DMS 273 (cell line): ENCODE measurements at regions not wholly inside any gene's neighbourhood (a gene's known extent, or its start where the extent isn't known, plus 50 kb on each side); places are given as distances from the start of the nearest gene placed in this dataset.
A peak's percentile ranks its signal among the peaks of the same experiment; 100 is the strongest.

Source experiments
- DNase-seq: peaks from one replicate; lab custom pipeline; 2025; ENCODE audit not compliant: unreplicated experiment; lab: John Stamatoyannopoulos, UW

GRCh38 chr16:73504591-73505575 is 457.0 kb upstream of the ZFHX3 start:
- DNase-seq: no peak

- DNase-seq: no peak
Observed at GRCh38 chr16:73503093-73503492, 455.2 kb upstream of the ZFHX3 start.

- peak; percentile 60 for DNase-seq
Observed at GRCh38 chr16:73499276-73499675, 451.3 kb upstream of the ZFHX3 start.

- peak; percentile 29 for DNase-seq
Observed at GRCh38 chr16:73485880-73486279, 438.0 kb upstream of the ZFHX3 start.

GRCh38 chr16:73483934-73484711 is 436.2 kb upstream of the ZFHX3 start:
- DNase-seq: peak; percentile 79

- DNase-seq: no peak
Observed at GRCh38 chr16:73483076-73483791, 435.3 kb upstream of the ZFHX3 start.

GRCh38 chr16:73482310-73482709 is 434.4 kb upstream of the ZFHX3 start:
- DNase-seq: no peak

GRCh38 chr16:73480381-73480780 is 432.5 kb upstream of the ZFHX3 start:
- no peak for DNase-seq

GRCh38 chr16:73473713-73474112 is 425.8 kb upstream of the ZFHX3 start:
- no peak for DNase-seq

GRCh38 chr16:73464834-73465233 is 416.9 kb upstream of the ZFHX3 start:
- no peak for DNase-seq

GRCh38 chr16:73459586-73459985 is 411.7 kb upstream of the ZFHX3 start:
- no peak for DNase-seq

- no peak for DNase-seq
Observed at GRCh38 chr16:73457851-73458250, 409.9 kb upstream of the ZFHX3 start.

- no peak for DNase-seq
Observed at GRCh38 chr16:73448970-73449369, 401.0 kb upstream of the ZFHX3 start.

GRCh38 chr16:73447846-73448245 is 399.9 kb upstream of the ZFHX3 start:
- DNase-seq: no peak

GRCh38 chr16:73434621-73435020 is 386.7 kb upstream of the ZFHX3 start:
- no peak for DNase-seq

- no peak for DNase-seq
Observed at GRCh38 chr16:73433731-73434307, 385.9 kb upstream of the ZFHX3 start.

GRCh38 chr16:73432850-73433730 is 385.2 kb upstream of the ZFHX3 start:
- peak; percentile 26 for DNase-seq

GRCh38 chr16:73430138-73430537 is 382.2 kb upstream of the ZFHX3 start:
- DNase-seq: no peak

- no peak for DNase-seq
Observed at GRCh38 chr16:73428121-73428520, 380.2 kb upstream of the ZFHX3 start.

GRCh38 chr16:73427164-73427563 is 379.2 kb upstream of the ZFHX3 start:
- no peak for DNase-seq
